ENCODE measurements at regions not wholly inside any gene's neighbourhood (a gene's known extent, or its start where the extent isn't known, plus 50 kb on each side); places are given as distances from the start of the nearest gene placed in this dataset.

- H3K27ac ChIP-seq (ENCODE audit: low read length in 2 of 2): no peak overlapping the region
- peaks cover 0 to 13% (median 0%) of the 10 kb centered on the region in 3 donors for H3K9me3 ChIP-seq (ENCODE audit: control extremely low read depth in 1 of 3, control insufficient read depth in 2 of 3, insufficient read depth in 1 of 3, low read length in 2 of 3)
- ATAC-seq (ENCODE audit: low read depth) (no peak), DNase-seq (no peak)
- Mint-ChIP-seq H3K9me3 (ENCODE audit: insufficient read depth) (no peaks in the 10 kb centered on the region), H3K4me1 (no peaks in the 10 kb centered on the region), H3K4me3 (no peak overlapping the region), H3K27me3 (peaks cover 13% of the 10 kb centered on the region), H3K27ac (no peak overlapping the region)
- H3K79me2 ChIP-seq (ENCODE audit: control insufficient read depth, insufficient read depth, low read length): no peaks in the 10 kb centered on the region
- 97% methylated on average over 15 of the region's 15 CpGs for WGBS (ENCODE audit: insufficient coverage)
- no peaks in the 10 kb centered on the region for H4K20me1 ChIP-seq (ENCODE audit: control insufficient read depth, insufficient read depth, low read length, poor library complexity, severe bottlenecking)
- intact Hi-C loops (cut with micrococcal nuclease): no loop called here
- POLR2A ChIA-PET: no interaction called here
- H3K9ac ChIP-seq (ENCODE audit: low read length): no peak overlapping the region
- no peak overlapping the region for H2AFZ ChIP-seq (ENCODE audit: insufficient read depth, low read depth, low read length, poor library complexity, severe bottlenecking)
- H3K4me2 ChIP-seq (replicated peaks; ENCODE audit: low read depth, low read length, poor library complexity, severe bottlenecking): no peak overlapping the region
- H3K36me3 ChIP-seq (replicated peaks in 1 of 2; ENCODE audit: control extremely low read depth in 1 of 2, control insufficient read depth in 1 of 2, extremely low read depth in 1 of 2, insufficient read depth in 2 of 2, low read length in 1 of 2): no peaks in the 10 kb centered on the region
- H3K27me3 ChIP-seq (replicated peaks in 1 of 4; ENCODE audit: control extremely low read depth in 1 of 4, control insufficient read depth in 3 of 4, insufficient read depth in 4 of 4, low read length in 3 of 4): no peaks in the 10 kb centered on the region
- no peak overlapping the region for H3K4me3 ChIP-seq (ENCODE audit: control extremely low read depth in 1 of 5, extremely low read depth in 1 of 5, insufficient read depth in 1 of 5, low read depth in 2 of 5, low read length in 4 of 5)
- TF ChIP-seq EZH2 (IDR thresholded peaks at IDR 0.05; ENCODE audit: borderline replicate concordance, insufficient read depth, low read depth, low read length, poor library complexity, severe bottlenecking) (no peak), CTCF (IDR thresholded peaks at IDR 0.05) (no peak)
- no peaks in the 10 kb centered on the region for H3K4me1 ChIP-seq (ENCODE audit: control insufficient read depth in 2 of 2, insufficient read depth in 2 of 2, low read length in 2 of 2)
- CTCF ChIA-PET: no interaction called here
These were observed 369.0 kb downstream of the BRD1 start for GRCh38 chr22:49458708-49459099.

- no peak for ATAC-seq (ENCODE audit: low read depth)
- H3K79me2 ChIP-seq (ENCODE audit: control insufficient read depth, insufficient read depth, low read length): no peaks in the 10 kb centered on the region
- Mint-ChIP-seq H3K27ac (no peak overlapping the region), H3K4me3 (no peak overlapping the region), H3K27me3 (peaks cover 13% of the 10 kb centered on the region), H3K9me3 (ENCODE audit: insufficient read depth) (no peaks in the 10 kb centered on the region), H3K4me1 (no peaks in the 10 kb centered on the region)
- peaks cover 0 to 13% (median 0%) of the 10 kb centered on the region in 3 donors for H3K9me3 ChIP-seq (ENCODE audit: control extremely low read depth in 1 of 3, control insufficient read depth in 2 of 3, insufficient read depth in 1 of 3, low read length in 2 of 3)
- intact Hi-C loops (cut with micrococcal nuclease): no loop called here
- H3K4me3 ChIP-seq (ENCODE audit: control extremely low read depth in 1 of 5, extremely low read depth in 1 of 5, insufficient read depth in 1 of 5, low read depth in 2 of 5, low read length in 4 of 5): no peak overlapping the region
- POLR2A ChIA-PET: no interaction called here
- H4K20me1 ChIP-seq (ENCODE audit: control insufficient read depth, insufficient read depth, low read length, poor library complexity, severe bottlenecking): no peaks in the 10 kb centered on the region
- no peak overlapping the region for H3K9ac ChIP-seq (ENCODE audit: low read length)
- no peaks in the 10 kb centered on the region for H3K4me1 ChIP-seq (ENCODE audit: control insufficient read depth in 2 of 2, insufficient read depth in 2 of 2, low read length in 2 of 2)
- CTCF ChIA-PET: no interaction called here
- no peak for TF ChIP-seq EZH2 (IDR thresholded peaks at IDR 0.05; ENCODE audit: borderline replicate concordance, insufficient read depth, low read depth, low read length, poor library complexity, severe bottlenecking)
- no peak for TF ChIP-seq CTCF (IDR thresholded peaks at IDR 0.05)
- no peak for DNase-seq
- H3K36me3 ChIP-seq (replicated peaks in 1 of 2; ENCODE audit: control extremely low read depth in 1 of 2, control insufficient read depth in 1 of 2, extremely low read depth in 1 of 2, insufficient read depth in 2 of 2, low read length in 1 of 2): no peaks in the 10 kb centered on the region
- H3K27ac ChIP-seq (ENCODE audit: low read length in 2 of 2): no peak overlapping the region
- no peak overlapping the region for H3K4me2 ChIP-seq (replicated peaks; ENCODE audit: low read depth, low read length, poor library complexity, severe bottlenecking)
- no peaks in the 10 kb centered on the region for H3K27me3 ChIP-seq (replicated peaks in 1 of 4; ENCODE audit: control extremely low read depth in 1 of 4, control insufficient read depth in 3 of 4, insufficient read depth in 4 of 4, low read length in 3 of 4)
- 91% methylated on average over 14 of the region's 14 CpGs for WGBS (ENCODE audit: insufficient coverage)
- no peak overlapping the region for H2AFZ ChIP-seq (ENCODE audit: insufficient read depth, low read depth, low read length, poor library complexity, severe bottlenecking)
These were observed 369.5 kb downstream of the BRD1 start for GRCh38 chr22:49457946-49458707.
